BE2C (cell line): ENCODE measurements at regions not wholly inside any gene's neighbourhood (a gene's known extent, or its start where the extent isn't known, plus 50 kb on each side); places are given as distances from the start of the nearest gene placed in this dataset.

Experiments used
- DNase-seq: peaks from one replicate; pipeline ENCODE4 v3.0.0-alpha.2; 2020
- H3K27me3 ChIP-seq: fragments of 250-450 bp; sonication (Bioruptor Pico); 2 replicates; pipeline ENCODE4 v1.5.1; 2020; ENCODE audit warnings: mild to moderate bottlenecking
- H3K36me3 ChIP-seq: fragments of 250-450 bp; sonication (Bioruptor Pico); 2 replicates; pipeline ENCODE4 v1.5.1; 2020; ENCODE audit warnings: mild to moderate bottlenecking
- H3K4me1 ChIP-seq: fragments of 250-450 bp; sonication (Bioruptor Pico); 2 replicates; pipeline ENCODE4 v1.5.1; 2020
- H3K4me3 ChIP-seq: 2 replicates; pipeline ENCODE4 v1.5.1; 2011; ENCODE audit warnings: low read depth, low read length
- H3K9me3 ChIP-seq: fragments of 250-450 bp; sonication (Bioruptor Pico); 2 replicates; pipeline ENCODE4 v1.5.1; 2020
- CTCF ChIP-seq: IDR thresholded peaks from 2 replicates; pipeline ENCODE4 v1.5.1; 2012; ENCODE audit warnings: mild to moderate bottlenecking, low read depth, low read length

- no peak for TF ChIP-seq CTCF
- DNase-seq: no peak
- no peaks in the 10 kb centered on the region for H3K9me3 ChIP-seq
- H3K4me1 ChIP-seq: no peaks in the 10 kb centered on the region
- no peaks in the 10 kb centered on the region for H3K27me3 ChIP-seq
- no peaks in the 10 kb centered on the region for H3K36me3 ChIP-seq
- no peak overlapping the region for H3K4me3 ChIP-seq
These were observed 1473.4 kb downstream of the RPA4 start for GRCh38 chrX:98357146-98357545.

- TF ChIP-seq CTCF: no peak
- Histone ChIP-seq H3K36me3 (no peaks in the 10 kb centered on the region), H3K4me3 (no peak overlapping the region), H3K27me3 (no peaks in the 10 kb centered on the region), H3K4me1 (no peaks in the 10 kb centered on the region), H3K9me3 (no peaks in the 10 kb centered on the region)
- no peak for DNase-seq
These were observed 1478.9 kb downstream of the RPA4 start for GRCh38 chrX:98362630-98363029.

GRCh38 chrX:98371994-98372393, 1488.3 kb downstream of the RPA4 start:
- no peak overlapping the region for H3K4me3 ChIP-seq
- TF ChIP-seq CTCF: no peak
- no peak for DNase-seq

GRCh38 chrX:98379134-98379533, 1495.4 kb downstream of the RPA4 start:
- Histone ChIP-seq H3K4me3 (no peak overlapping the region), H3K9me3 (no peaks in the 10 kb centered on the region), H3K36me3 (no peaks in the 10 kb centered on the region), H3K4me1 (no peaks in the 10 kb centered on the region), H3K27me3 (no peaks in the 10 kb centered on the region)
- TF ChIP-seq CTCF: no peak
- DNase-seq: no peak

More at GRCh38 chrX:98371994-98372393, 1488.3 kb downstream of the RPA4 start:
- Histone ChIP-seq H3K4me1 (no peaks in the 10 kb centered on the region), H3K9me3 (no peaks in the 10 kb centered on the region), H3K36me3 (no peaks in the 10 kb centered on the region), H3K27me3 (no peaks in the 10 kb centered on the region)

GRCh38 chrX:98380106-98380505, 1496.4 kb downstream of the RPA4 start:
- no peak for TF ChIP-seq CTCF
- Histone ChIP-seq H3K27me3 (no peaks in the 10 kb centered on the region), H3K36me3 (no peaks in the 10 kb centered on the region), H3K4me1 (no peaks in the 10 kb centered on the region), H3K9me3 (no peaks in the 10 kb centered on the region), H3K4me3 (no peak overlapping the region)
- no peak for DNase-seq

GRCh38 chrX:98380556-98380955, 1496.8 kb downstream of the RPA4 start:
- Histone ChIP-seq H3K4me1 (no peaks in the 10 kb centered on the region), H3K9me3 (no peaks in the 10 kb centered on the region), H3K36me3 (no peaks in the 10 kb centered on the region), H3K27me3 (no peaks in the 10 kb centered on the region), H3K4me3 (no peak overlapping the region)
- TF ChIP-seq CTCF: no peak
- no peak for DNase-seq
